ENCODE measurements at regions not wholly inside any gene's neighbourhood (a gene's known extent, or its start where the extent isn't known, plus 50 kb on each side); places are given as distances from the start of the nearest gene placed in this dataset.

DNA sequence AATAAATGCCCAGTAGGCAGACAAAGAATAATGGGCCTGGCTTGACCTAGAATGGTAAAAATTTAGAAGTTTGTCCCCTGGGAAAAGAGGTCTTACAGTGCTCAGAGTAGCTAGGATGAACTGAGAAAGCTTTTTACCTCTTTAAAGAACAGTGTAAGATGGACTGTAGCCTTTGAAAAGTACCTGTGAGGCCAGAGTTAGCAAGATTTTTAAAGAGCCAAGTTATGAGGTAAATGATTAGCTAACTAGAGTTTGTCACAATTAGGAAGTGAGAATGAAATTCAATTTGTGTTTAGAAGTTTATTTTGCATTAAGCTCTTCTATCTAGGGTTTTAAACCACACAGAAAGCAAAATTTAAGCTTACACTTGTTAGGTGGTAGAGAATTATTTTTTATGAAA lies 480.9 kb downstream of the ZIC1 start:
- Mint-ChIP-seq H3K27me3 (ENCODE audit: low read depth) (no peaks in the 10 kb centered on the region), H3K4me1 (peaks cover 3% of the 10 kb centered on the region), H3K9me3 (peaks cover 7% of the 10 kb centered on the region), H3K27ac (ENCODE audit: unreplicated experiment) (no peak overlapping the region), H3K4me3 (no peak overlapping the region), H3K36me3 (ENCODE audit: low read depth) (peaks cover 12% of the 10 kb centered on the region)
- no peak for DNase-seq (ENCODE audit: low read depth, low spot score)
- TF ChIP-seq, protein P1, sequence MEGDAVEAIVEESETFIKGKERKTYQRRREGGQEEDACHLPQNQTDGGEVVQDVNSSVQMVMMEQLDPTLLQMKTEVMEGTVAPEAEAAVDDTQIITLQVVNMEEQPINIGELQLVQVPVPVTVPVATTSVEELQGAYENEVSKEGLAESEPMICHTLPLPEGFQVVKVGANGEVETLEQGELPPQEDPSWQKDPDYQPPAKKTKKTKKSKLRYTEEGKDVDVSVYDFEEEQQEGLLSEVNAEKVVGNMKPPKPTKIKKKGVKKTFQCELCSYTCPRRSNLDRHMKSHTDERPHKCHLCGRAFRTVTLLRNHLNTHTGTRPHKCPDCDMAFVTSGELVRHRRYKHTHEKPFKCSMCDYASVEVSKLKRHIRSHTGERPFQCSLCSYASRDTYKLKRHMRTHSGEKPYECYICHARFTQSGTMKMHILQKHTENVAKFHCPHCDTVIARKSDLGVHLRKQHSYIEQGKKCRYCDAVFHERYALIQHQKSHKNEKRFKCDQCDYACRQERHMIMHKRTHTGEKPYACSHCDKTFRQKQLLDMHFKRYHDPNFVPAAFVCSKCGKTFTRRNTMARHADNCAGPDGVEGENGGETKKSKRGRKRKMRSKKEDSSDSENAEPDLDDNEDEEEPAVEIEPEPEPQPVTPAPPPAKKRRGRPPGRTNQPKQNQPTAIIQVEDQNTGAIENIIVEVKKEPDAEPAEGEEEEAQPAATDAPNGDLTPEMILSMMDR (conservative IDR thresholded peaks at IDR 0.05): no peak

DNA sequence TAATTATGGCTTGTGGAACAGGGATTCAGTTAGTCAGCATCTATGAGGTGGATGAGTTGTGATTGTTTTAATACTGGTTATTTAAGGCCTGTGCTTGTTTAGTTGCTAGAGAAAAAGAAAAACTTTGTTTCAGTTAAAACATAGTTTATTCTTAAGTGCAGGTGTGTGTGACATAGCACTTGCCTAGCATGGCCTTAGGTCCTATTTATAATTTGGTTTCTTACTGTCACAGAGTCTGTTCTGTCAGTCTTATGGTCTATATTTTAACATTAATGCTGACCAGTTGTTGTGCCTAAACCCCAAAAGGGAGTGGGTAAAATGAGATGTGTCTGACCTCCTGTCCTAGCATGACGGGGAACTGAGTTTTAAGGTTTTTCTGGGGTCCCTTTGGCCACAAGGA lies 486.3 kb downstream of the ZIC1 start:
- no peaks in the 10 kb centered on the region for H3K27me3 Mint-ChIP-seq (ENCODE audit: low read depth)
- H3K27ac Mint-ChIP-seq (ENCODE audit: unreplicated experiment): no peak overlapping the region
- H3K9me3 Mint-ChIP-seq: peaks cover 2% of the 10 kb centered on the region
- no peaks in the 10 kb centered on the region for H3K4me1 Mint-ChIP-seq
- peaks cover 2% of the 10 kb centered on the region for H3K36me3 Mint-ChIP-seq (ENCODE audit: low read depth)
- no peak for DNase-seq (ENCODE audit: low read depth, low spot score)
- no peak overlapping the region for H3K4me3 Mint-ChIP-seq
- TF ChIP-seq, protein P1 (conservative IDR thresholded peaks at IDR 0.05): no peak

- no peak for DNase-seq (ENCODE audit: low read depth, low spot score)
- Mint-ChIP-seq H3K27ac (ENCODE audit: unreplicated experiment) (no peak overlapping the region), H3K4me1 (peaks cover 9% of the 10 kb centered on the region), H3K4me3 (no peak overlapping the region), H3K9me3 (peaks cover 5% of the 10 kb centered on the region), H3K27me3 (ENCODE audit: low read depth) (no peaks in the 10 kb centered on the region), H3K36me3 (ENCODE audit: low read depth) (no peaks in the 10 kb centered on the region)
- TF ChIP-seq, protein P1 (conservative IDR thresholded peaks at IDR 0.05): no peak
Observed at GRCh38 chr3:147900851-147901250, 491.7 kb downstream of the ZIC1 start.

- Mint-ChIP-seq H3K27me3 (ENCODE audit: low read depth) (no peaks in the 10 kb centered on the region), H3K4me1 (peaks cover 9% of the 10 kb centered on the region), H3K4me3 (no peak overlapping the region), H3K27ac (ENCODE audit: unreplicated experiment) (no peak overlapping the region), H3K9me3 (peaks cover 5% of the 10 kb centered on the region), H3K36me3 (ENCODE audit: low read depth) (no peaks in the 10 kb centered on the region)
- no peak for DNase-seq (ENCODE audit: low read depth, low spot score)
- TF ChIP-seq, protein P1 (conservative IDR thresholded peaks at IDR 0.05): no peak
Observed at GRCh38 chr3:147903026-147903425, 493.9 kb downstream of the ZIC1 start.

- Mint-ChIP-seq H3K27ac (ENCODE audit: unreplicated experiment) (no peak overlapping the region), H3K27me3 (ENCODE audit: low read depth) (no peaks in the 10 kb centered on the region), H3K9me3 (peaks cover 8% of the 10 kb centered on the region), H3K36me3 (ENCODE audit: low read depth) (no peaks in the 10 kb centered on the region), H3K4me3 (no peak overlapping the region), H3K4me1 (peaks cover 9% of the 10 kb centered on the region)
- TF ChIP-seq, protein P1 (conservative IDR thresholded peaks at IDR 0.05): no peak
- DNase-seq (ENCODE audit: low read depth, low spot score): no peak
Observed at GRCh38 chr3:147904421-147904820, 495.3 kb downstream of the ZIC1 start.

- Mint-ChIP-seq H3K27me3 (ENCODE audit: low read depth) (no peaks in the 10 kb centered on the region), H3K27ac (ENCODE audit: unreplicated experiment) (no peak overlapping the region), H3K9me3 (peaks cover 6% of the 10 kb centered on the region), H3K4me3 (no peak overlapping the region), H3K4me1 (peaks cover 9% of the 10 kb centered on the region), H3K36me3 (ENCODE audit: low read depth) (no peaks in the 10 kb centered on the region)
- no peak for DNase-seq (ENCODE audit: low read depth, low spot score)
- TF ChIP-seq, protein P1 (conservative IDR thresholded peaks at IDR 0.05): no peak
Observed at GRCh38 chr3:147906285-147906684, 497.1 kb downstream of the ZIC1 start.

Data from neural crest cell (in vitro differentiated cells).